ENCODE measurements at regions not wholly inside any gene's neighbourhood (a gene's known extent, or its start where the extent isn't known, plus 50 kb on each side); places are given as distances from the start of the nearest gene placed in this dataset.
"Not testable (repeated sequence)": the region's sequence is repeated elsewhere in the genome, so short reads cannot be mapped to it uniquely, and the experiment has no call there.

DNA sequence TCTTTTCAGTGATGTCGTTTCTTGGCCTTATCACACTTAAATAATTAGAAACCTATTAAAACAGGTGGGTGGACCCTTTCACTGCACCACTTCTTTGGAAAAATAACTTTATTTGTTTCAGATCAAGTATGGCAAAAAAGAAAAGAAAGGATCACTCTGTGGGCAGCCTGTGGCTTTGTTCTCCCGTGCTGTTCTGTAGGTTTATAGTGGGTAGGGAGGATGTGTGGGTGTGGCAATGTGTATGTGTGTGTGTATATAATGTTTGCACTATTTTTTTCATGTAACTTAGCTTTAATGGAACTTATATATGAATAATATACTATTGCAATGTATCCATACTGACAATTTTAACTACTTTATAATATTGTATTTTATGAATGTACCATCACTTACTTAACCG lies 85.9 kb downstream of the ACTBL2 start:
- DNase-seq (ENCODE audit: low read depth) = no peak

DNA sequence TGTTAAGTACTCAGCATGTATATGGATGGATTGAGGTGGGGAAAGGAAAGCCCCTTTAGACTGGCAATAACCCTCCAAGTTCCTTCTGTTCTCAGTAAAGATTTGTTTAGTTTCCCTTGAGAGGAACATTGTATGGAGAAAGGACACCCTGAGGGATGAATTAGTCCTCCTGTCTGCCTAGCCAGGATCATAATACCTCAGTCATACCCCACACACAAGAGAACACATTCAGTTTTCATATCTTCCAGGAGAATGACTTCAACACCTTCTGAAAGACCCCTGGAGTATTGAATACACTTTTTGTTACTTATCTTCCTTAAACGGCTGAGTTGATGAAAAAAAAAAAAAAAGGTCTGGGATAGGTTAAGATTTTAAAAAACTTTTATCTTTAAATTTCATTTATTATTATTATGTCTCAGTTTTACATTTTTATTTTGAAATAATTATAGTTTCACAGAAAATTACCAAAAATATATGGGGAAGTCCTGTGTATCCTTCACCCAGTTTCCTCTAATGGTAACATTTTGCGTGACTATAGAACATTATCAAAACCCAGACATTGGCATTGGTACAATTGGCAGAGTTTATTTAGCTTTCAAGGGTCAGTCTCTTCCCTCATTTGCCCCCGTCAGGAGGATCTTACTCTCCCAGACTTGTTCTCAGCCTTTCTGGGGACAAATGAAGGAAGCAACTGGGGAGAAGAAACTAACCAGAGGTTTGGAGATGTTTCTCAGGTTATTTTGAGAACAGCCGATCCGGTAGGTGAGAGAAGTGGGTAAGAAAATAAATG lies 88.0 kb downstream of the ACTBL2 start:
- no peak for DNase-seq (ENCODE audit: low read depth)

DNA sequence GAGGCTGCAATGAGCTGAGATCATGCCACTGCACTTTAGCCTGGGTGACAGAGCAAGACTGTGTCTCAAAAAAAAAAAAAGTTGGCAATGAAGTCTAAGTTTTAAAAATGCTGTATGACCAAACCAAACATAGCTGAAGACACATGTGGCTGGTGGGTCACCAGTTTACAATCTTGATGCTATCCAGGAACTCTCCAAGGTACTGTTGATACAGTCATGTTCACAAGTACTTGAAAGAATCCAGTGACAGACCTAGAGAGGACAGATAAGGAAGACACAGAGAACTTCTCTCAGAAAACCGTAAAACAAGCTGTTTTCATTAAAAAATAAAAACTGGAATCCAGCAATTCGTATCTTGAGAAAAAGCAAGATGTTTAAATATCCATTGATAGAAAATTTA lies 95.7 kb downstream of the ACTBL2 start:
- no peak for DNase-seq (ENCODE audit: low read depth)

GRCh38 chr5:57383093-57383861 lies 99.3 kb downstream of the ACTBL2 start:
- peak; percentile 26 for DNase-seq (ENCODE audit: low read depth)

GRCh38 chr5:57382655-57383054 lies 100.0 kb downstream of the ACTBL2 start:
- DNase-seq (ENCODE audit: low read depth) = no peak

DNA sequence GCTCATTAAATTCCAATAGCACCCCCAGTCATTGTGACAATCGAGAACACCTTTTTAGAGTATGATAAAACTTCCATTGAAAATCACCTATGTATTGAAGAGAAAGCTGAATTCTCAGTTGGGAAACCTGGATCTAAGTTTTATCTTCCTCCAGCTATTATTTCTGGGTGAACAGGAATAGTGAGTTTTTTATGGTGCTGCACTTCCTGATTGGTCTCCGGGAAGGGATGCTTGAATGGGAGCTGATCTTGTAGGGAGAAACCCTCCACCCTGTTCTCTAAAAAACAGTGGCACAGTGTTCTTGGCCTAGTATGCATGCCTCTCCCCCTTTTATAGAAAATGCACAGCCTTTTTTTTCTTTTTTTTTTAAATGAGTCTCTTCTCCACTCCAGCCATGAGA lies 112.2 kb downstream of the ACTBL2 start:
- no peak for DNase-seq (ENCODE audit: low read depth)

DNA sequence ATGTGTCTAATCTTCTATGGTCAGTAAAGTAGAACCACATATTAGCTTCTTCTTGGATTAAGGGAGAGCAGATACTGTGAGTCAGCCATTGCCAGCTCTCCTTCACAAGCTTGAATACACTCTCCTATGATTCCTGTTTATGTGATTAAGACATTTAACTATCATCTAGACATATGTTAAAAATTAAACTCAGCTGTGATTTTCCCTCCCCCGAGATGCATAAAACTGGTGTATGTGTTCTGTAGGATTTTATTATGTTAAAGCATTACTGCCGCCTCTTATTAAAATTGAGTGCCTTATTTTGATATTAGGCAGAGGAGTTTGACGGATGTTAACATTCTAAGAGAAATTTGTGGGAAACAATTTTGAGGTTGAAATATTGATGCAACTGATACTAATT lies 114.6 kb downstream of the ACTBL2 start:
- no peak for DNase-seq (ENCODE audit: low read depth)

GRCh38 chr5:57366744-57367143 lies 115.9 kb downstream of the ACTBL2 start:
- no peak for DNase-seq (ENCODE audit: low read depth)

DNA sequence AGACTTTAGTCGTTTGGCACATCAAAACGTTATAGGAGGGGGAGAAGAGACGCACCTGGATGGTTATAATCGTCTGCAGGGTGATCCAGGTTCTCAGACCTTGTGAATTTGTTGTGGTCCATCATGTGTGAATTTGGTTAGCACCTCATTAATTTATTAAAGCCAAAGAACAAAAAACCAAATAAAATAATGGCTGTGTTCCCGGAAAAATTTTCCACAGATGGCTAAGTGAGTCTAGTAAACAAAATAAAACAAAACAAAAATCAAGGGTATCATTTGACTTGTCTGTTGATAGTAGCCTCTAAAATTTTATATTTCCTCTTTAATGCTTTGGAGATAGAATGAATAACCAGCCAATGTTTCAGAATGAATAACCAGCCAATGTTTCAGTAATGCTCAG lies 119.7 kb downstream of the ACTBL2 start:
- DNase-seq (ENCODE audit: low read depth) = no peak

GRCh38 chr5:57360871-57361270 lies 121.7 kb downstream of the ACTBL2 start:
- DNase-seq (ENCODE audit: low read depth) = no peak

DNA sequence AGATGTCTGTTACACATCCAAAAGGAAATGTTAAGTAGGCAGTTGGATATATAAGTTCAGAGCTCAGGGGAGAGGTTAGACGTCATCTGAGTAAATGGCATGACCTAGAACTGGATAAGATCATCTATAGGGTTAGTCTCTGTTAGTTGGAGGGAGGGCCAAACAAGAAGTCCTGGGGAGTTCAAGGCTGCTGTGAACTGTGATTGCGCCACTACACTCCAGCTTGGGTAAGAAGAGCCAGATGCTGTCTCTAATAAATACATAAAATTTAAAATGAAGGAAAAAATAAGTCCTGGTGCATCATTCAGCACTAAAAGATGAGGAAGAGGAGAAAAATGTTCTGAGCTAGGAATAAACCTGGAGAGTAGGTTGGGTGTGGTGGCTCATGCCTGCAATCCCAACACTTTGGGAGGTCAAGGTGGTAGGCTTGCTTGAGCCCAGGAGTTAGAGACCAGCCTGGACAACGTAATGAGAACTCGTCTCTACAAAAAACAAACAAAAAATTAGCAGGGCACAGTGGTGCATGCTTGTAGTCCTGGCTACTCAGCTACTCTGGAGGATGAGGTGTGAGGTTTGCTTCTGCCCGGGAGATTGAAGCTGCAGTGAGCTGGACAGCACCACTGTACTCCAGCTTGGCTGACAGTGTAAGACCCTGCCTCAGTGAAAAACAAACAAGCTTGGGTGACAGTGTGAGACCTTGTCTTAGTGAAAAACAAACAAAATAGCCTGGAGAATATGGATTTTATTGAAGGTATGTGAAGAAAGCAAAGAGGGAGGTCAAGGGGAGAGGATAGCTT lies 123.6 kb downstream of the ACTBL2 start:
- DNase-seq (ENCODE audit: low read depth) = no peak

- not testable (repeated sequence) for DNase-seq (ENCODE audit: low read depth)
These were observed 125.8 kb downstream of the ACTBL2 start for GRCh38 chr5:57356850-57357249.

DNA sequence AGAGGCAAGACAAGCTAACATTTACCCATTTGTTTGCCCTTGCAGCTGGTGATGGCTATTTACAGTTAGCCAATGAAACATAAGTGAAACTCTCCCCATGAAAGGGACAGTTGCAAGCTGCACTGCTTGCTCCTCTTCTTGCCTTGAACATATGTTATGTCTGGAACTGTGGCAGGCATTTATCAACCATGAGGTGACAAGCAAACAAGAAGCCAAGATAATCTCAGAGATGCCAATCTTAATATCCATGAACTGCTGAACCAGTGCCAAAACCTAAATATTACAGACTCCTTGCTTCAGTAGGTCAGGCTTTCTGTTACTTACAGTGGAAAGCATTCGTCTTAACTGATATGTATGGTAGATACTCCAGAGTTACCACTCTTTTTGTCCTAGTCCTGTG lies 133.4 kb downstream of the ACTBL2 start:
- no peak for DNase-seq (ENCODE audit: low read depth)

DNA sequence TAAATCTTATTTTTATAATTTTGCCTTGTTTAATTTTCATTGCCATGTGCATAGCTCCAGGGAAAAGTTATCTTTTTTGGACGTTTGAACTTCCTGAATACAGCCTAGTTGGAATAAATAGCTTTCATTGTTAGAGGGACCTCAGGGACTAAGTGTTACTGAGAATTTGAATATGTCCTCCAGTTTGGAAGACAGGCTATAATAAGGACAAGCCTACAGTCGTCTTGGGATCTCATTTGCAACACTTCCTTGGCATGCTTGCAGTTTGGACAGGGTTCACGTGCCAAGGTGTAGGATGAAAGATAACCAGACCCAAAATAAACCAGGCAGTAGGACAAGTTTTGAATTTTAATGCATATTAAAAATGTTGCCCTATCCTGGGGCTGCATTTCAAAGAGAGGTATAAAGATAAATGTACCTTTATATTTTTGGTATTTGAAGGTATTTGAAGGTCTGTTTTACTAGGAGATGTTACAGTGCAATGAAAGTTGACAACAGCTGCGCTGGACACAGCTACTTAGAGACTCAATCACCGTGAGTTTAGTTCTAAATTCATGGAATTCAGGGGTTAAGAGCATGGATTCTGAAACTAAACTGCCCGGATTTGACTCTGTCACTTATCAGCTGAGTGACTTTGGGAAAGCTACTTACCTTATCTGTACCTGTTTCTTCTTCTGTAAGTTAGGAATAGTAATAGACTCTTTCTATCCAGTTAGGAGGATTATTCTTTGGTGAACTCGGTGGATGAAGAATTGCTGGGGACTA lies 134.1 kb downstream of the ACTBL2 start:
- DNase-seq (ENCODE audit: low read depth) = no peak

DNA sequence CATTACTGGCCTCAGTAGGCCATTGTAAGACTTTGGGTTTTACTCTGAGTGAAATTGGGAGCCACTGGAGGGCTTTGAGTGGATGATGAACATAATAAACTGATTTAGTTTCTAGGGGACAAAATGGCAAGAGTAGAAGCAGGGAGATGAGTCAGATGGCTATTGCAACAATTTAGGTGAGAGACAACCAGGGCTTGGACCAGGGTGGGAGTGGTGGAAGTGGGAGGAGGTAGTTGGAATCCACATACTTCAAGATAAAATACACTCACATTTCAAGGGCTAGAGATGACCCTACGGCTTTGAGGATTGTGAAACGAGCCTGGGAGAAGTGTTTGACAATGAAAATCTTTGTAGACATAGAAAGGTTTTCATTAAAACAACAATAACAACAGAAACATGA lies 136.3 kb downstream of the ACTBL2 start:
- DNase-seq (ENCODE audit: low read depth) = no peak

GRCh38 chr5:57341380-57341979 lies 141.1 kb downstream of the ACTBL2 start:
- no peak for DNase-seq (ENCODE audit: low read depth)

DNA sequence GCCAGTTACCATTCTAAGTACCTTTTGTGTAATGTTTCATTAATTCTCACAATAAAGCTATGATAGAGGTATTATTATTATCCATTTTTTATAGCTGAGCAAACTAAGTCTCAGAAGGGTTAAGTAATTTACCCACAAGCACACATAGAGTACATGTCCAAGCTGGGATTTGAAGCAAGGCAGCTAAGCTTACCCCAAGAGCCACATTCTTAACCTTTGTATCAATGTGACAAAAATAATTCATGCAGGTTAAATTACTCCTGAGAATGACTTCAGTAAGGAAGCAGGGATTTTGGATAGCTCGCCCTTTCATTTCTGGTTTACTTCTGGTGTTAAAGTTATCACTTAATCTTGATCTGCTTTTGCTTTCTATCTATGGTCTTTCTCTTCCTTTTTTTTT lies 141.9 kb downstream of the ACTBL2 start:
- no peak for DNase-seq (ENCODE audit: low read depth)

- DNase-seq (ENCODE audit: low read depth) = no peak
These were observed 143.1 kb downstream of the ACTBL2 start for GRCh38 chr5:57339521-57339920.

GRCh38 chr5:57338868-57339340 lies 143.7 kb downstream of the ACTBL2 start:
- no peak for DNase-seq (ENCODE audit: low read depth)

GRCh38 chr5:57338068-57338867 lies 144.3 kb downstream of the ACTBL2 start:
- peak; percentile 5 for DNase-seq (ENCODE audit: low read depth)

Data from activated T-cell treated with anti-CD3 and anti-CD28 coated beads for 24 hours (primary cell).